HCT116 (cell line): ENCODE measurements at regions not wholly inside any gene's neighbourhood (a gene's known extent, or its start where the extent isn't known, plus 50 kb on each side); places are given as distances from the start of the nearest gene placed in this dataset.

ENCODE experiments used
- ATAC-seq: fragments of 200-7000 bp; cut with Tn5 transposase; 2 replicates; pipeline ENCODE4 v1.9.1; 2020; ENCODE audit warnings: mild to moderate bottlenecking, moderate library complexity
- BruUV-seq: library from RNA; stranded (reverse); fragments of 400-500 nt; replicated peaks from 2 replicates; lab custom pipeline; 2021; lab: Mats Ljungman, UMichigan
- CTCF ChIA-PET: fragments of 300-600 bp; sonication (Branson Sonifier 250); formaldehyde crosslinking; loops from one replicate; lab custom pipeline; 2021; ENCODE audit warnings: antibody characterized with exemption; lab: Charles Lee
- POLR2A ChIA-PET: fragments of 300-600, 350-600 bp; sonication (Branson Sonifier 250); formaldehyde crosslinking; loops from one replicate; lab custom pipeline; 2021; ENCODE audit warnings: antibody characterized with exemption; lab: Charles Lee
- RAD21 ChIA-PET, 2 experiments: fragments of 300-600 bp; sonication (Branson Sonifier 250); formaldehyde crosslinking; loops; one replicate each; lab custom pipeline; 2023; ENCODE audit warnings: low total read pairs in 2 of 2; ENCODE audit not compliant: uncharacterized antibody in 2 of 2, unreplicated experiment in 2 of 2, low non-redundant PET in 1 of 2; lab: Charles Lee
- DNase-seq: peaks from one replicate; pipeline ENCODE4 v3.0.0-alpha.2; 2010; ENCODE audit warnings: low read depth, low spot score
- H2AFZ ChIP-seq: fragments of 200-600 bp; shearing (Covaris generic), sonication (generic); 2 replicates; pipeline ENCODE4 v1.6.1; 2017; ENCODE audit warnings: low read depth, mixed run types, mixed read lengths, antibody characterized with exemption, low read length; ENCODE audit not compliant: poor library complexity, severe bottlenecking
- H3K27ac ChIP-seq: 2 replicates; pipeline ENCODE4 v1.5.1; 2012; ENCODE audit warnings: low read depth, low read length
- H3K27me3 ChIP-seq: fragments of 200-600 bp; sonication (generic); 2 replicates; pipeline ENCODE4 v1.6.1; 2016; ENCODE audit warnings: mixed run types, low read length, mixed read lengths; ENCODE audit not compliant: insufficient read depth
- H3K36me3 ChIP-seq, 2 experiments: fragments of 200-500 bp in 1 of 2; fragments of 200-600 bp in 1 of 2; sonication (Bioruptor generic) in 1 of 2; sonication (generic) in 1 of 2; 2 replicates each; pipeline versions ENCODE4 v1.5.1 to v1.6.1; 2014 to 2016; ENCODE audit warnings: low read length in 2 of 2, inconsistent platforms in 1 of 2, mixed read lengths in 1 of 2, mixed run types in 1 of 2; ENCODE audit not compliant: insufficient read depth in 2 of 2, control insufficient read depth in 1 of 2
- H3K4me1 ChIP-seq, 2 experiments: fragments of 200-600 bp in 1 of 2; sonication (generic) in 1 of 2; 2 replicates each; pipeline versions ENCODE4 v1.5.1 to v1.6.1; 2012 to 2017; ENCODE audit warnings: low read length in 2 of 2, inconsistent platforms in 1 of 2, mild to moderate bottlenecking in 1 of 2, mixed read lengths in 1 of 2, mixed run types in 1 of 2, moderate library complexity in 1 of 2; ENCODE audit not compliant: insufficient read depth in 2 of 2, control insufficient read depth in 1 of 2
- H3K4me2 ChIP-seq: fragments of 200-600 bp; sonication (generic); 2 replicates; pipeline ENCODE4 v1.6.1; 2017; ENCODE audit warnings: mixed run types, low read length, mixed read lengths
- H3K4me3 ChIP-seq, 2 experiments: fragments of 200-600 bp in 1 of 2; sonication (generic) in 1 of 2; replicated peaks in 1 of 2; 2 replicates each; pipeline ENCODE4 v1.5.1; 2011 to 2016; ENCODE audit warnings: low read length in 2 of 2, control low read depth in 1 of 2, low read depth in 1 of 2, mild to moderate bottlenecking in 1 of 2, mixed read lengths in 1 of 2, mixed run types in 1 of 2
- H3K79me2 ChIP-seq: fragments of 200-600 bp; sonication (generic); 2 replicates; pipeline ENCODE4 v1.6.1; 2017; ENCODE audit warnings: mild to moderate bottlenecking, mixed run types, low read length, moderate library complexity, mixed read lengths; ENCODE audit not compliant: insufficient read depth
- H3K9ac ChIP-seq: fragments of 200-600 bp; sonication (generic); 2 replicates; pipeline ENCODE4 v1.6.1; 2016; ENCODE audit warnings: low read length, mixed read lengths
- H3K9me2 ChIP-seq: fragments of 200-600 bp; sonication (generic), shearing (Covaris generic); 2 replicates; pipeline ENCODE4 v1.6.1; 2017; ENCODE audit warnings: mixed run types, mild to moderate bottlenecking, moderate library complexity; ENCODE audit not compliant: insufficient read depth
- H3K9me3 ChIP-seq, 2 experiments: fragments of 200-500 bp in 1 of 2; fragments of 200-600 bp in 1 of 2; sonication (Bioruptor generic) in 1 of 2; sonication (generic) in 1 of 2; 2 replicates each; pipeline ENCODE4 v1.6.1; 2014 to 2017; ENCODE audit warnings: low read length in 2 of 2, mixed read lengths in 2 of 2, inconsistent platforms in 1 of 2, low read depth in 1 of 2, mild to moderate bottlenecking in 1 of 2, mixed run types in 1 of 2, moderate library complexity in 1 of 2; ENCODE audit not compliant: control insufficient read depth in 1 of 2, insufficient read depth in 1 of 2
- H4K20me1 ChIP-seq: fragments of 200-600 bp; sonication (generic), shearing (Covaris generic); 2 replicates; pipeline ENCODE4 v1.6.1; 2017; ENCODE audit warnings: mixed run types, mild to moderate bottlenecking, moderate library complexity; ENCODE audit not compliant: insufficient read depth
- CBX3 ChIP-seq: IDR thresholded peaks from 2 replicates; pipeline ENCODE4 v1.6.1; 2012; ENCODE audit warnings: low read depth
- EGR1 ChIP-seq: IDR thresholded peaks from 2 replicates; pipeline ENCODE4 v1.6.1; 2012; ENCODE audit warnings: low read depth
- ELF1 ChIP-seq: IDR thresholded peaks from 2 replicates; pipeline ENCODE4 v1.6.1; 2012; ENCODE audit warnings: low read depth, borderline replicate concordance
- EZH2 ChIP-seq: fragments of 200-600 bp; sonication (generic); IDR thresholded peaks from 2 replicates; pipeline ENCODE4 v1.6.1; 2017; ENCODE audit warnings: antibody characterized with exemption, mixed run types
- EZH2phosphoT487 ChIP-seq: fragments of 200-600 bp; IDR thresholded peaks from 2 replicates; pipeline ENCODE4 v1.6.1; 2018; ENCODE audit warnings: antibody characterized with exemption, borderline replicate concordance
- JUND ChIP-seq: IDR thresholded peaks from 2 replicates; pipeline ENCODE4 v1.6.1; 2012
- RAD21 ChIP-seq: IDR thresholded peaks from 2 replicates; pipeline ENCODE4 v1.6.1; 2012; ENCODE audit warnings: low read depth, mild to moderate bottlenecking
- SIN3A ChIP-seq: IDR thresholded peaks from 2 replicates; pipeline ENCODE4 v1.6.1; 2012; ENCODE audit warnings: low read depth
- SP1 ChIP-seq: IDR thresholded peaks from 2 replicates; pipeline ENCODE4 v1.6.1; 2012; ENCODE audit warnings: low read depth
- SRF ChIP-seq: IDR thresholded peaks from 2 replicates; pipeline ENCODE4 v1.6.1; 2012; ENCODE audit warnings: low read depth
- TCF7L2 ChIP-seq: IDR thresholded peaks from 2 replicates; pipeline ENCODE4 v1.7.0; 2011; ENCODE audit warnings: borderline replicate concordance, inconsistent platforms; ENCODE audit not compliant: insufficient read depth, insufficient read length; ENCODE audit errors: extremely low read depth
- YY1 ChIP-seq: IDR thresholded peaks from 2 replicates; pipeline ENCODE4 v1.6.1; 2011; ENCODE audit warnings: low read length, low read depth, moderate library complexity, mild to moderate bottlenecking; ENCODE audit not compliant: insufficient replicate concordance; ENCODE audit errors: extremely low read depth
- ZFX ChIP-seq: fragments of 450-650 bp; IDR thresholded peaks from 2 replicates; pipeline ENCODE4 v1.6.1; 2017
- ZNF274 ChIP-seq: fragments of 200-500 bp; sonication (Bioruptor generic); IDR thresholded peaks from 2 replicates; pipeline ENCODE4 v1.6.1; 2014; ENCODE audit warnings: mild to moderate bottlenecking, low read depth, low read length, inconsistent platforms
- intact Hi-C: fragments of 100-400 bp; cut with micrococcal nuclease; formaldehyde crosslinking; loops from 2 replicates; pipeline ENCODE4 v1.10.0; 2022
- TF ChIP-seq, protein P1 (sequence below): IDR thresholded peaks from 2 replicates; pipeline ENCODE4 v1.6.1; 2011; ENCODE audit warnings: mild to moderate bottlenecking, low read length, moderate library complexity; ENCODE audit not compliant: insufficient replicate concordance; ENCODE audit errors: extremely low read depth
- TF ChIP-seq, protein P2 (sequence below): IDR thresholded peaks from 2 replicates; pipeline ENCODE4 v1.6.1; 2012
- TF ChIP-seq, protein P3 (sequence below): IDR thresholded peaks from 2 replicates; pipeline ENCODE4 v1.6.1; 2012
- TF ChIP-seq, protein P4 (sequence below), 3 experiments: fragments of 200-600 bp in 1 of 3; sonication (generic) in 1 of 3; IDR thresholded peaks in 2 of 3; conservative IDR thresholded peaks in 1 of 3; 2 replicates each; pipeline ENCODE4 v1.5.1; 2012 to 2017; ENCODE audit warnings: low read depth in 2 of 3, low read length in 2 of 3, antibody characterized with exemption in 1 of 3, borderline replicate concordance in 1 of 3, control low read depth in 1 of 3, mild to moderate bottlenecking in 1 of 3, mixed read lengths in 1 of 3, mixed run types in 1 of 3, moderate library complexity in 1 of 3; ENCODE audit not compliant: insufficient read depth in 1 of 3

DNA sequence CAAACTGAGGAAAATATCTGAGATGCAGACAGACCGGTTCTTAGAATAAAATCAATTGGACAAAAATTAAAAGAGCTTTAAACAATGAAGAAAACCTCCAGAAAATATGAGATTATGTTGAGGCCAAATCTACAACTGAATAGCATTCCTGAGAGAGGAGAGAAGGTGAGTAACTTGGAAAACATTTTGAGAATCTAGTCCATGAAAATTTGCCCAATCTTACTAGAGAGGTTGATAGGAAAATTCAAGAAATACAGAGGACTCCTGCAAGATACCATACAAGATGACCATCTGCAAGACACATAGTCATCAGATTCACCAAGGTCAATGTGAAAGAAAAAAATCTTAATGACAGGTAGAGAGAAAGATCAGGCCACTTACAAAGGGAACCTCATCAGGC, 437.7 kb upstream of the ADGRB3 start:
- Histone ChIP-seq H3K9me2 (no peaks in the 10 kb centered on the region), H2AFZ (no peak overlapping the region), H3K9ac (no peak overlapping the region), H3K4me2 (no peak overlapping the region), H3K27me3 (no peaks in the 10 kb centered on the region), H3K4me1 (no peaks in the 10 kb centered on the region), H3K36me3 (no peaks in the 10 kb centered on the region), H3K9me3 (peaks cover 5 to 9% of the 10 kb centered on the region in 2 experiments; a peak in 2 of 4 replicates), H3K4me3 (no peak overlapping the region), H3K27ac (no peak overlapping the region), H4K20me1 (no peaks in the 10 kb centered on the region), H3K79me2 (no peaks in the 10 kb centered on the region)
- TF ChIP-seq TCF7L2: no peak
- TF ChIP-seq, protein P1, sequence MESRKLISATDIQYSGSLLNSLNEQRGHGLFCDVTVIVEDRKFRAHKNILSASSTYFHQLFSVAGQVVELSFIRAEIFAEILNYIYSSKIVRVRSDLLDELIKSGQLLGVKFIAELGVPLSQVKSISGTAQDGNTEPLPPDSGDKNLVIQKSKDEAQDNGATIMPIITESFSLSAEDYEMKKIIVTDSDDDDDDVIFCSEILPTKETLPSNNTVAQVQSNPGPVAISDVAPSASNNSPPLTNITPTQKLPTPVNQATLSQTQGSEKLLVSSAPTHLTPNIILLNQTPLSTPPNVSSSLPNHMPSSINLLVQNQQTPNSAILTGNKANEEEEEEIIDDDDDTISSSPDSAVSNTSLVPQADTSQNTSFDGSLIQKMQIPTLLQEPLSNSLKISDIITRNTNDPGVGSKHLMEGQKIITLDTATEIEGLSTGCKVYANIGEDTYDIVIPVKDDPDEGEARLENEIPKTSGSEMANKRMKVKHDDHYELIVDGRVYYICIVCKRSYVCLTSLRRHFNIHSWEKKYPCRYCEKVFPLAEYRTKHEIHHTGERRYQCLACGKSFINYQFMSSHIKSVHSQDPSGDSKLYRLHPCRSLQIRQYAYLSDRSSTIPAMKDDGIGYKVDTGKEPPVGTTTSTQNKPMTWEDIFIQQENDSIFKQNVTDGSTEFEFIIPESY: no peak
- TF ChIP-seq ELF1: no peak
- TF ChIP-seq RAD21: no peak
- TF ChIP-seq CBX3: no peak
- no peak for TF ChIP-seq ZFX
- TF ChIP-seq ZNF274: no peak
- TF ChIP-seq, protein P2, sequence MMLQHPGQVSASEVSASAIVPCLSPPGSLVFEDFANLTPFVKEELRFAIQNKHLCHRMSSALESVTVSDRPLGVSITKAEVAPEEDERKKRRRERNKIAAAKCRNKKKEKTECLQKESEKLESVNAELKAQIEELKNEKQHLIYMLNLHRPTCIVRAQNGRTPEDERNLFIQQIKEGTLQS: no peak
- no peak for TF ChIP-seq JUND
- TF ChIP-seq SIN3A: no peak
- TF ChIP-seq, protein P3, sequence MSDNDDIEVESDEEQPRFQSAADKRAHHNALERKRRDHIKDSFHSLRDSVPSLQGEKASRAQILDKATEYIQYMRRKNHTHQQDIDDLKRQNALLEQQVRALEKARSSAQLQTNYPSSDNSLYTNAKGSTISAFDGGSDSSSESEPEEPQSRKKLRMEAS: no peak
- no peak for TF ChIP-seq EGR1
- TF ChIP-seq, protein P4, sequence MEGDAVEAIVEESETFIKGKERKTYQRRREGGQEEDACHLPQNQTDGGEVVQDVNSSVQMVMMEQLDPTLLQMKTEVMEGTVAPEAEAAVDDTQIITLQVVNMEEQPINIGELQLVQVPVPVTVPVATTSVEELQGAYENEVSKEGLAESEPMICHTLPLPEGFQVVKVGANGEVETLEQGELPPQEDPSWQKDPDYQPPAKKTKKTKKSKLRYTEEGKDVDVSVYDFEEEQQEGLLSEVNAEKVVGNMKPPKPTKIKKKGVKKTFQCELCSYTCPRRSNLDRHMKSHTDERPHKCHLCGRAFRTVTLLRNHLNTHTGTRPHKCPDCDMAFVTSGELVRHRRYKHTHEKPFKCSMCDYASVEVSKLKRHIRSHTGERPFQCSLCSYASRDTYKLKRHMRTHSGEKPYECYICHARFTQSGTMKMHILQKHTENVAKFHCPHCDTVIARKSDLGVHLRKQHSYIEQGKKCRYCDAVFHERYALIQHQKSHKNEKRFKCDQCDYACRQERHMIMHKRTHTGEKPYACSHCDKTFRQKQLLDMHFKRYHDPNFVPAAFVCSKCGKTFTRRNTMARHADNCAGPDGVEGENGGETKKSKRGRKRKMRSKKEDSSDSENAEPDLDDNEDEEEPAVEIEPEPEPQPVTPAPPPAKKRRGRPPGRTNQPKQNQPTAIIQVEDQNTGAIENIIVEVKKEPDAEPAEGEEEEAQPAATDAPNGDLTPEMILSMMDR (IDR thresholded peaks at IDR 0.05 in 2 of 3, conservative IDR thresholded peaks at IDR 0.05 in 1 of 3; ENCODE audit: borderline replicate concordance in 1 of 3, insufficient read depth in 1 of 3, low read depth in 2 of 3, low read length in 2 of 3): no peak
- TF ChIP-seq YY1: no peak
- TF ChIP-seq SP1: no peak
- TF ChIP-seq EZH2phosphoT487: no peak
- TF ChIP-seq EZH2: no peak
- no peak for TF ChIP-seq SRF
- ChIA-PET POLR2A (no interaction called here), CTCF (no interaction called here), RAD21 (no interaction called here)
- ATAC-seq (no peak), DNase-seq (no peak)
- intact Hi-C loops: no loop called here
- no TSS peak for BruUV-seq
